ENCODE measurements at regions not wholly inside any gene's neighbourhood (a gene's known extent, or its start where the extent isn't known, plus 50 kb on each side); places are given as distances from the start of the nearest gene placed in this dataset.

DNA sequence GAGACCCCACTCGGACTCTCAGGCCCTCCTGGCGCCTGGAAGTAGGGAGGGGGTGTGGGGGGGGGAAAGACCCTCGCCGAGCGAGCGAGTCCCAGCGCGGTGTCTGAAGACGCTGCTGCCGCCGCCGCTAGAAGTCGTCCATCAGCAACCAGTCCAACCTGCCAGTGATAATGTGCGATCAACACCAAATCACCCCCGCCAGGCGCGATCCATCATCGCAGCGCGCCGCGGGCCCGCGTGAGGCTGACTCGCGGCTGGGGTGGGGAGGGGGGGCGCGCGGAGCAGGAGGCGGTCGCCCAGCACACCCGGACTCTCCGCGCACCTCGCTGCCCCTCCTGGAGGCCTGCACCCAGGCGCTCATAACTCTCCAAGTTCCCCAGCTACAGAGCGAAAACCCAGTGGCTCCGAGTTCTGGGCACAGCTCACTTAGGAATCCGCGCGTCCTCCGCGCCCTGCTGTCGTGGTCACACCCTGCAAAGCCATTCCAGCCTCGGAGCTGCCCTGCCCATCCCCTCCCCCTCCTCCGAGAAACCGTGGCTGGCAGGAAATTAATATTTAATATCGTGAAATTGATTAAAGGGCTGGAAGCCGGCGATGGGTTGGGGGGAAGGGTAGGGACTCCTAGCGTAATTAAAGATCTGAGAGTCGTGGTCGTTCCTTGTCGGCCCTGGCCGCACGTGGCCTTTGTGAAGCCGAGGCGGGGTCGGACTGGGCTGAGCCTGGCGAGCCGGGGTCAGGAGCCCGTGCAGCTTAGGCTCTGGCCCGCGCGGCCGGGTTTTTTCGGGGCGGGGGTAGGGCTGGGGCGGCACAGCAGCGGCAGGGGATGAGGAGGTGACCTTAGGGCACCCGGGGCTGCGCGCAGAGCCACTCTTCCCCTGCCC, 58.1 kb upstream of the BCOR start:
- DNase-seq (ENCODE audit: low read depth in 4 of 6, low spot score in 6 of 6) = peak in 2 of 6 donors; percentile 62 to 72
- peaks cover 51% of the 10 kb centered on the region for H3K4me1 ChIP-seq (ENCODE audit: control insufficient read depth, insufficient read depth, low read length)
- 22% methylated on average over 50 of the region's 73 CpGs for WGBS (ENCODE audit: insufficient coverage)

DNA sequence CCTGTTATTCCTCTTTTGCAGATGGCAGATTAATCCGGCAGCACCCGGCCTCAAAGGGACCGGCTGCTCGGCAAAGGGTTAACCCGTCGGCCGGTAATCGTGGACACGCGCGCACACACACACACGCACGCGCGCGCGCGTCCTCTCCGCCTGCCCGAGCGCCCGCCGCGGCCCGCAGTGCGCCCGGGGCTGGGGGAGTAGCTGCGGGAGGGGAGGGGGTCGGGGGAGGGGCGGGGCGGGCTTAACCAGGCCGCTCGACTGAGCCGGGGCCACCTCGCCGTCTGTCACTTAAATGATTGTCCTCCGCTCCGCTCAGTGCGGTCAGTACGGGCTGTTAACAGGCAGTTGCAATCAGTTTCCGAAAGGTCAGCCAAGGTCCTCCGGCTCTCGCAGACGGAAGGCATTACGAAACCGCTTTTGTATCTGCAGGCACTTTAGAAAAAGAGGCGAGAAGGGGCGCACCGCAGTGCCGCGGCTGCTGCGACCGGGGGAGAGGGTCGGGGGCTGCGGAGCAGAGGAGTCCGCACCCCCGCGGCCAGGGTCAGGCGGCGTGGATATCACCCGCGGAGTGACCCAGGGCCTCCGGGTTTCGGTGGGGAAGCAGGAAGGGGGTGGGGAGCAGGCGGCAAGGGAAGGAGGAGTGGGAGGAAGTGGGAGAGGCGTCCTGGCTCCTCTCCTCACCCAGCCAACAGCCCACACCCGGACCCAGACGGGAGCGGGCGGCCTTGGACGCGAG, 57.3 kb upstream of the BCOR start:
- Histone ChIP-seq H3K4me3 (ENCODE audit: low read depth, low read length) (peak overlapping the region; percentile 45), H3K4me1 (ENCODE audit: control insufficient read depth, insufficient read depth, low read length) (peaks cover 51% of the 10 kb centered on the region), H3K27ac (ENCODE audit: low read depth, low read length) (peak overlapping the region; percentile 64), H3K36me3 (ENCODE audit: control insufficient read depth, insufficient read depth, low read length) (no peaks in the 10 kb centered on the region), H3K27me3 (ENCODE audit: control insufficient read depth, insufficient read depth, low read length) (peaks cover 64% of the 10 kb centered on the region), H3K9me3 (ENCODE audit: control insufficient read depth, insufficient read depth, low read length) (no peaks in the 10 kb centered on the region)
- DNase-seq (ENCODE audit: low read depth in 4 of 6, low spot score in 6 of 6) = peak in 2 of 6 donors; percentile 77 to 85
- 3% methylated on average over 40 of the region's 72 CpGs for WGBS (ENCODE audit: insufficient coverage)

More for the DNA sequence above, 58.1 kb upstream of the BCOR start:
- Histone ChIP-seq H3K27ac (ENCODE audit: low read depth, low read length) (peak overlapping the region; percentile 64), H3K4me3 (ENCODE audit: low read depth, low read length) (peak overlapping the region; percentile 36), H3K27me3 (ENCODE audit: control insufficient read depth, insufficient read depth, low read length) (peaks cover 59% of the 10 kb centered on the region), H3K9me3 (ENCODE audit: control insufficient read depth, insufficient read depth, low read length) (no peaks in the 10 kb centered on the region), H3K36me3 (ENCODE audit: control insufficient read depth, insufficient read depth, low read length) (no peaks in the 10 kb centered on the region)

DNA sequence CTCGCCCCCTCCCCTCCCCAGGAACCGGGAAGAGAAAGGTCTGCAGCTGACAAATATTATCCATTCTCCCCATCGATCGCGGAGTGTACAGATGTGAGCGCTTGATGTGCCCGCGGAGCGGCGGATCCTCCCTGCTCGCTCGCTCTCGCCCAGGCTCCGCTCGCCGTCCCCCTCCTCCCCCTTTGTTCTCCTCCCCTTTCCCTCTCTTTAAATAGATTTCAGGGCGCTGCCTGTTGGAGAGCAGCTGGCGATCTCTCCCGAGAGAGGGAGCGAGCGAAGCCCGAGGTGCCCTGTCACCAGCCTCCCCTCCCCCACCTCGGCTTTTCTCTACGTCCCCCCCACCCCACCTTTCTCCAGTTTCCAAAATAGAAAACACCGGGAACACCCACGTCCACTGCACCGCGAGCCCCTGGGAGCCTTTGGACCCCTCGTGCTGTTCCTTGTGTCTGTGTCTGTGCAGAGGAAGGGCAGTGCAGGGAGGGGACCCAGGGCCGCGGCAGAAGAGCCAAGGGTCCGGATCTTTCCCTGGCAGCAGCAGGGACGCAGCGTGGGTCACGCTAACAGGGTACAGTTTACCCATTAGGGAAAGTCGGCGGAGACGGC, 56.6 kb upstream of the BCOR start:
- no peaks in the 10 kb centered on the region for H3K36me3 ChIP-seq (ENCODE audit: control insufficient read depth, insufficient read depth, low read length)
- DNase-seq (ENCODE audit: low read depth in 4 of 6, low spot score in 6 of 6) = peak in 1 of 6 donors; percentile 85
- peak overlapping the region; percentile 45 for H3K4me3 ChIP-seq (ENCODE audit: low read depth, low read length)
- H3K27me3 ChIP-seq (ENCODE audit: control insufficient read depth, insufficient read depth, low read length) = peaks cover 64% of the 10 kb centered on the region
- H3K27ac ChIP-seq (ENCODE audit: low read depth, low read length) = peak overlapping the region; percentile 64
- H3K9me3 ChIP-seq (ENCODE audit: control insufficient read depth, insufficient read depth, low read length) = no peaks in the 10 kb centered on the region
- H3K4me1 ChIP-seq (ENCODE audit: control insufficient read depth, insufficient read depth, low read length) = peaks cover 55% of the 10 kb centered on the region
- 3% methylated on average over 29 of the region's 38 CpGs for WGBS (ENCODE audit: insufficient coverage)

DNA sequence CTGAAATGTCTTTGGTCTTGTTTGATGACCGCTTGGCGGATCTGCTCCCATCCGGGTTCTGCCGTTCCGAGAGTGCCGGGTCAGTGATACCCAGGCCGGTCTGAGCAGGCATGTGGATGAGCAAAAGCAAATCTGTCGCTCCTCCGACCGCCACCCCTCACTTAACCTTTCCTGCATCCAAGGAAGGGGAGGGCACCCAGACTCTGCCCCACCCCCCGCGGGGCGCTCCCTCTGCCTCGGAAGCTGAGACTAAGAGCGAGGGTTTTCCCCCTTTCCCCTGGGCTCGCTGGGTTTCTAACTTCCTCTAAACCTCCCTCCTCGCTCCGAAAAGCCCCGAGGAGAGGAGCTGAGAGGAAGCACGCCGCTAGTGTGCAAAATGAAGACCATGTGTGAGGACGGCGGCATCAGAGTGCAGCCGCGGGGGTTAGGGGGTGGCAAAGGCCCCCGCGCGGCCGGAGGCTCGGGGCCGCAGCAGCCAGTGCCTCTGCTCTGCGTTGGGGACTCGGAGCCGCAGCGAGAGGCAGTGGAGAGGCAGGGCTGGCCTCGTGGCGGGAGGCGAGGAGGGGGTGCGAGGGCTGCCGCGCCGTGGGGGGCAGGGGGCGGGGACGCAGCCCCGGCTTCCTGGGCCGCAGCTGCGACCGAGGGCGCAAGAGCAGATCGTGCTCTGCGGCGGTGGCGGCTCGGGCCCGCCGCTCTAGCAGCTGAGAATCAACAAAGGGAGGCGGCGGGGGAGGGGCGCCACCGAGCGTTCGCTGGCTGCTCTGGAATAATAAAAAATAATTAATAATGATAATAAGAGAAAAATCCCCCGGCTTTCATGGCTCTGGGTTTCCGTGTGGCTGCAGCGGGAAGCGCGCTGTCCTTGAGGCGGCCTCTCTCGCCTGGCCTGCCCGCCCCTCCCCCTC, 55.8 kb upstream of the BCOR start:
- Histone ChIP-seq H3K36me3 (ENCODE audit: control insufficient read depth, insufficient read depth, low read length) (no peaks in the 10 kb centered on the region), H3K4me1 (ENCODE audit: control insufficient read depth, insufficient read depth, low read length) (peaks cover 62% of the 10 kb centered on the region), H3K27ac (ENCODE audit: low read depth, low read length) (peak overlapping the region; percentile 69), H3K9me3 (ENCODE audit: control insufficient read depth, insufficient read depth, low read length) (no peaks in the 10 kb centered on the region), H3K4me3 (ENCODE audit: low read depth, low read length) (peak overlapping the region; percentile 45), H3K27me3 (ENCODE audit: control insufficient read depth, insufficient read depth, low read length) (peaks cover 67% of the 10 kb centered on the region)
- peak in 2 of 6 donors; percentile 79 to 92 for DNase-seq (ENCODE audit: low read depth in 4 of 6, low spot score in 6 of 6)
- WGBS (ENCODE audit: insufficient coverage) = 2% methylated on average over 41 of the region's 70 CpGs

DNA sequence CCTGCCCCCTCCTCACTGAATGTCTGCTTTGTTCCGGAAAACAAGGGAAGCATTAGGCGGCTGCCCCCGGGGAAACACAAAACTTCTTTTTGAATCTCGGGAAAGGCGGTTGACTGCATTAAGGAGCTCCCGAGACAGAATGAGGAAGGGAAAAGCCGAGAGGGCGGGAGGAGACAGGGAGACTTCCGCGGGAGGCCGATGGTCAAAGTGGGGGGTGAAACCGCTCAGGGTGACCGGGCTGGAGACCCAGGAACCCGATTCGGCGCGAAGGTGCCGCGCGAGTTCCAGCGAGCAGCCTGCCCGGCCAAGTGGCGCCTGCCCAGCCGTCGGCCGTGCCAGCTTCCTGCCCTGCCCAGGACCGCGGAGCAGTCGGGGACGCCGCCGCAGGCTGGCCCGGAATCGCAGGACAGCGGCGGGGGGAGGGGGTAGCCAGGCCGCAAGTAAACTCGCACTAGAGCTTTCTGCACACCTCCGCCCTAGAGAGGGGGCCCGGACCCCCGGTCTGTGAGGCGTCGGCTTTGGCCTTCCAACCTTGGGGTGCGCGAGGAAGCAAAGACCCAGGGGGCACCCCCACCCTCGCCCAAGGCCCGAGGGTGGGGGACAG, 55.1 kb upstream of the BCOR start:
- Histone ChIP-seq H3K4me3 (ENCODE audit: low read depth, low read length) (peak overlapping the region; percentile 33), H3K36me3 (ENCODE audit: control insufficient read depth, insufficient read depth, low read length) (no peaks in the 10 kb centered on the region), H3K27ac (ENCODE audit: low read depth, low read length) (peak overlapping the region; percentile 52), H3K27me3 (ENCODE audit: control insufficient read depth, insufficient read depth, low read length) (peaks cover 68% of the 10 kb centered on the region), H3K9me3 (ENCODE audit: control insufficient read depth, insufficient read depth, low read length) (no peaks in the 10 kb centered on the region), H3K4me1 (ENCODE audit: control insufficient read depth, insufficient read depth, low read length) (peaks cover 63% of the 10 kb centered on the region)
- DNase-seq (ENCODE audit: low read depth in 4 of 6, low spot score in 6 of 6) = peak in 2 of 6 donors; percentile 60 to 64
- WGBS (ENCODE audit: insufficient coverage) = 3% methylated on average over 45 of the region's 47 CpGs

DNA sequence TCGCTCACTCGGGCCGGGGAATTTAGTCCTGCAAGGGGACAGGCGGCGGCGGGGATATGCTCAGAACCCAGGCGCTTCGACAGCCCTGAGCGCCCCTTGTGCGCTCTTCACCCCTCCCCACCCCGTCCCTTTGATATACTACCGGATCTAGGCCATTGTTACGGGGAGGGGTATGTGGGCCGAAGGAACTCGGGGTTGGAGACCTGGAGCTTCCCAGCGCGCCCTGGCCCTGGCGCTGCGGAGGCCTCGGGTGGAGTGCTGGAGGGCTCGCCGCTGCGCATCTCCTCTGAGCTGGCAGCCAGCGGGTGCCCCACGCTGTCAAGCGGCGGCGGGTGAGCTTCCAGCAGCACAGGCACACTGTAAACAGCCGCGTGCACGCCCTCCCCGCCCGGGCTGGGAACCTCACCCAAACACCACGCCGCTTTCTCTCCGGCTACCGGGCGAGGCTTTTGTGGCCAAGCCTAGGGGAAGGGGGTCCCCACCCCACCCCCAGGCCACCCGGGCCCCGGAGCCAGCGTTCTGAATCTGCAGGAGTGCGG, 54.5 kb upstream of the BCOR start:
- Histone ChIP-seq H3K27ac (ENCODE audit: low read depth, low read length) (peak overlapping the region; percentile 52), H3K36me3 (ENCODE audit: control insufficient read depth, insufficient read depth, low read length) (no peaks in the 10 kb centered on the region), H3K9me3 (ENCODE audit: control insufficient read depth, insufficient read depth, low read length) (no peaks in the 10 kb centered on the region), H3K4me1 (ENCODE audit: control insufficient read depth, insufficient read depth, low read length) (peaks cover 65% of the 10 kb centered on the region), H3K27me3 (ENCODE audit: control insufficient read depth, insufficient read depth, low read length) (peaks cover 70% of the 10 kb centered on the region), H3K4me3 (ENCODE audit: low read depth, low read length) (peak overlapping the region; percentile 33)
- DNase-seq (ENCODE audit: low read depth in 4 of 6, low spot score in 6 of 6) = peak in 2 of 6 donors; percentile 51 to 56
- WGBS (ENCODE audit: insufficient coverage) = 5% methylated on average over 24 of the region's 42 CpGs

DNA sequence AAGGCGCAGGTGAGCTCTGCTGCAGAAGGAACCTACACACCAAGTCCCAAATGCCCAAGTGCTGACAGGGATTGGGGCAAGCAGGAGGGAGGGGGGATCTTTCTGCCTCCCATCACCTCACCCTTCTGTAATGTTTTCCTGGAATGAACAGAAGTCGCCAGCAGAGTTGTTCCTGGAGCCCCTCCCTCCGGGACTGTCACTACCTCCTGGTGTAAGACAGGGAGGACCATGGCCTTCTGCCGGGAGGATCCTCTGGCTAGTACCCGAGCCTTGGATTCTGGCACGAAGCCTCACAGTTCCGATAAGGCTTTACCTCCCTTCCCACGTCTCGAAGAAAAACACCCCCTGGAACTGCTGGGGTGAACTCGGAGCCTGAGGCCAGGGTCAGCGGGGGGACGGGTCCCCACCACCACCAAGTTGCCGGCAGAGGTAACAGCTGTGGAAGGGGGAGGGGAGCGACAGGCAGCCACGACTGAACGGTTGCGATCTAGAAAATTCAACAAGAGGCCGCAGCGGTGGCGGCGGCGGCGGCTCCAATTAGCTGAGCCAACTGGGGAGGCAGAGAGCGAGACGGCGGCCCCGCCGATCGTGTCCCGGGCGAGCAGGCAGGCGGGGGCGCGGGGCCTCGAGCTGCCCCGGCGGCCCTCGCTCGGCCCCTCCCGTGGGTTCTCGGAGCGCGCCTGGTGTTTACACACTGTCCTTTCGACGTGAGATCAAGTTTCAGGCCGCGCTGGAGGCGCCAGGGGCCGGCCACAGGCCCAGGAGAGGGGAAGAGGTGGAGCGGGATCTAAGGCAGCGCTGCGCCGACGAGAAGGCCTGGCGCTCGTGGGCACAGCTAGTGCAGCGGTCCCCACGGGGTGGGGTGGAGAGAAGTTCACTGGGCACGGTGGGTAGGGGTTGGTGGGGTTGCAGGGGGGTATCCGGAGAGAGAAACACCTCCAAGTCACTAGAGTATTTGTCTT, 53.7 kb upstream of the BCOR start:
- H3K4me1 ChIP-seq (ENCODE audit: control insufficient read depth, insufficient read depth, low read length) = peaks cover 72% of the 10 kb centered on the region
- peak in 1 of 6 donors; percentile 34 for DNase-seq (ENCODE audit: low read depth in 4 of 6, low spot score in 6 of 6)
- peaks cover 73% of the 10 kb centered on the region for H3K27me3 ChIP-seq (ENCODE audit: control insufficient read depth, insufficient read depth, low read length)
- 13% methylated on average over 54 of the region's 60 CpGs for WGBS (ENCODE audit: insufficient coverage)
- no peaks in the 10 kb centered on the region for H3K9me3 ChIP-seq (ENCODE audit: control insufficient read depth, insufficient read depth, low read length)
- no peaks in the 10 kb centered on the region for H3K36me3 ChIP-seq (ENCODE audit: control insufficient read depth, insufficient read depth, low read length)
- no peak overlapping the region for H3K4me3 ChIP-seq (ENCODE audit: low read depth, low read length)
- peak overlapping the region; percentile 52 for H3K27ac ChIP-seq (ENCODE audit: low read depth, low read length)

DNA sequence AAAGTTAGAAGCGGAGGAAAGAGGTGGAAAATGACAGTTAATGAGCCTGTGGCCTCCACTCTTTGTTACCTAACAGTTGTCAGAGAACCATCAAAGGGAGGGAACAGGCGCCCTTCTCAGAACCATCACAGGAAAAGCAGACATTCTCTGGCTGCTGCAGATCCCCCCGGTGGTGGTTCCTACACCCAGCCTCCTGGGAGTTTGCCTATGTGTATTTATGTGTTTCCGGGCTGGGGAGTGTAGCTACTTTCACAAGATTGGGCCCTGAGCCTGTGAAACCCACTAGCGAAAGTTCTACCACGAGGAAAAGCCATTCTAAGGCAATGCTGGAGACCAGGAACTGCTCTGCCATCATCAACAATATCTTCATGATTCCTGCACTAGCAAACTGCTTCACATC, 52.7 kb upstream of the BCOR start:
- Histone ChIP-seq H3K4me1 (ENCODE audit: control insufficient read depth, insufficient read depth, low read length) (peaks cover 77% of the 10 kb centered on the region), H3K4me3 (ENCODE audit: low read depth, low read length) (no peak overlapping the region), H3K9me3 (ENCODE audit: control insufficient read depth, insufficient read depth, low read length) (no peaks in the 10 kb centered on the region), H3K27me3 (ENCODE audit: control insufficient read depth, insufficient read depth, low read length) (peaks cover 76% of the 10 kb centered on the region), H3K36me3 (ENCODE audit: control insufficient read depth, insufficient read depth, low read length) (no peaks in the 10 kb centered on the region), H3K27ac (ENCODE audit: low read depth, low read length) (no peak overlapping the region)
- DNase-seq (ENCODE audit: low read depth in 4 of 6, low spot score in 6 of 6) = no peak
- 45% methylated on average over 2 of the region's 6 CpGs for WGBS (ENCODE audit: insufficient coverage)

Measured in spinal cord (tissue), 9 donors.